Effector memory CD8-positive, alpha-beta T cell (primary cell): ENCODE measurements at regions not wholly inside any gene's neighbourhood (a gene's known extent, or its start where the extent isn't known, plus 50 kb on each side); places are given as distances from the start of the nearest gene placed in this dataset.
"Not testable (repeated sequence)": the region's sequence is repeated elsewhere in the genome, so short reads cannot be mapped to it uniquely, and the experiment has no call there.

Source experiments
- ATAC-seq: fragments of 150-1000 bp; cut with Tn5 transposase; replicated peaks from 2 replicates; pipeline ENCODE4 v1.10.0; 2021; ENCODE audit warnings: mild to moderate bottlenecking, moderate library complexity
- DNase-seq, 3 experiments: peaks; one replicate each; pipeline ENCODE4 v3.0.0; 2021
- H3K27ac Mint-ChIP-seq, 2 donors: one replicate each; pipeline ENCODE4 v1.8.0; 2022; ENCODE audit warnings: mild to moderate bottlenecking in 2 of 2, mixed read lengths in 2 of 2, moderate library complexity in 2 of 2
- H3K27me3 Mint-ChIP-seq, 2 donors: one replicate each; pipeline ENCODE4 v1.8.0; 2022; ENCODE audit warnings: mixed read lengths in 2 of 2
- H3K36me3 Mint-ChIP-seq: one replicate; pipeline ENCODE4 v1.8.0; 2022; ENCODE audit warnings: mild to moderate bottlenecking, moderate library complexity, mixed read lengths; ENCODE audit not compliant: insufficient read depth
- H3K4me1 Mint-ChIP-seq, 2 donors: one replicate each; pipeline ENCODE4 v1.8.0; 2022; ENCODE audit warnings: low read depth in 2 of 2, mixed read lengths in 2 of 2
- H3K4me3 Mint-ChIP-seq, 2 donors: one replicate each; pipeline ENCODE4 v1.8.0; 2022; ENCODE audit warnings: mild to moderate bottlenecking in 2 of 2, mixed read lengths in 2 of 2, moderate library complexity in 2 of 2
- H3K9me3 Mint-ChIP-seq, 2 donors: one replicate each; pipeline ENCODE4 v1.8.0; 2022; ENCODE audit warnings: mixed read lengths in 2 of 2

GRCh38 chr5:50280461-50280860, 160.6 kb downstream of the EMB start:
- not testable (repeated sequence) for H3K9me3 Mint-ChIP-seq, H3K27me3 Mint-ChIP-seq, H3K4me1 Mint-ChIP-seq, H3K4me3 Mint-ChIP-seq, ATAC-seq, DNase-seq, H3K27ac Mint-ChIP-seq, H3K36me3 Mint-ChIP-seq
